Fibroblast of skin of back (primary cell): ENCODE measurements at regions not wholly inside any gene's neighbourhood (a gene's known extent, or its start where the extent isn't known, plus 50 kb on each side); places are given as distances from the start of the nearest gene placed in this dataset.
"Not testable (repeated sequence)": the region's sequence is repeated elsewhere in the genome, so short reads cannot be mapped to it uniquely, and the experiment has no call there.

Experiments used
- DNase-seq: peaks from one replicate; pipeline ENCODE4 v3.0.0-alpha.2; 2013

GRCh38 chr10:30560326-30560725 lies 69.2 kb downstream of the LYZL2 start:
- DNase-seq: no peak

DNA sequence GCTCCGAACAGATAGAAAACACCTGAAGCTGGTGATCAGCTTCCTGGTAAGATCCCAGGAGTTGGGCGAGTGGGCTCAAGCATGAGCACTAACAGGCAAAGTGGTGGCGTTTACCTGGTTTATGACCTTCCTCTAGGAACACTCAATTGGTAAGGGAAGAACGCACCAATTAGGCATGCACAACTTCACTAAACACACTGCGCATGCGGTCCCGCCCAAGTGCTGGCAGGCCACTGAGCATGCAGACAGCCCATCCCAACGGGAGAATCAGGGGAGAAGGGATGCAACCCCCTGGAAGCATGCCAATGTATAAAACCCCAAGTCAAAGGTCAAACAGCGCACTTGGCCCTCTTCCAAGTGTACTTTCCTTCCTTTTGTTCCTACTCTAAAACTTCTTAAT lies 70.4 kb downstream of the LYZL2 start:
- DNase-seq: no peak

DNA sequence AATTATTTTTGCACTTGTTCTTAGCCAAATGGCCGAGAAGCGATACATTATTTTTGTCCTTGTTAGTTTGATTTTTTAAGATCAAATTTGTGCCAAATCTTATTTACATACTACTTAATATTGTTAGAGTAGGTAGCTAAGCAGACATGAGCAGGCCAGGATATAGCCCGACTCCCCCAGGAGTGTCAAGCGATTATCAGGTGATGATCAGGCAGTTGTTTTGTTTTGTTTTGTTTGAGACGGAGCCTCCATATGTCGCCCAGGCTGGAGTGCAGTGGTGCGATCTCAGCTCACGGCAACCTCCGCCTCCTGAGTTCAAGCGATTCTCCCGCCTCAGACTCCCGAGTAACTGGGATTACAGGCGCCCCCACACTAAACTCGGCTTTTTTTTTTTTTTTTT lies 71.1 kb downstream of the LYZL2 start:
- no peak for DNase-seq

DNA sequence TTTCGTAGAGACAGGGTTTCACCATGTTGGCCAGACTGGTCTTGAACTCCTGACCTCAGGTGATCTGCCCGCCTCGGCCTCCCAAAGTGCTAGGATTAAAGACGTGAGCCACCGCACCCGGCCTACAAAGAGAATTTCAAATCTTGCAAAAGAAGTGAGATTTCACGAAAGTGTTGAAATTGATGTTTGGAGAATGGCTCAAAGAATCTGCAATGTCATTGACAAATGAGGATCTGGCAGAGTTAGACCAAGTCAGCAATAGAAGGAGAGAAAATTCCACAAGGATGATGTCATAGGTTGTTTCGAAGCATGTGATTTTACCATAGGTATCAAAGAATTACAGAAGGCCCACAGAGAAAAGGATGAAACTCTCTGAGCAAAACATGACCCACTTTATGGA lies 71.7 kb downstream of the LYZL2 start:
- DNase-seq: peak; percentile 39

DNA sequence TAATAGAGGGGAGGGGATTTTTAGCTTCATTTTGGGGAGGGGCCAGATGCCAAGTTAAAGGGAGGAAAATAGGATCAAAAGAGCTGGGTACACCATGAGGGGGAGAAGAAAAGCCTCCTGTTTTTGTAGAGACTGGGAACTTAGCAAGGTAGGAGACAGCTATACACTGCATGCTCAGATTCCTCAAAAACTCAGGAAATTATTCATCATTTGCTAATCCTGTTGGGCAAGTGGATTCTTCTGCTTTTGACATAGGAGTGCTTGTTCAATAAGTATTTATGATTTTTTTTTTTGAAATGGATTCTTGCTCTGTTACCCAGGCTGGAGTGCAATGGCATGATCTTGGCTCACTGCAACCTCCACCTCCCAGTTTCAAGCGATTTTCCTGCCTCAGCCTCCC lies 73.4 kb downstream of the LYZL2 start:
- DNase-seq: no peak

DNA sequence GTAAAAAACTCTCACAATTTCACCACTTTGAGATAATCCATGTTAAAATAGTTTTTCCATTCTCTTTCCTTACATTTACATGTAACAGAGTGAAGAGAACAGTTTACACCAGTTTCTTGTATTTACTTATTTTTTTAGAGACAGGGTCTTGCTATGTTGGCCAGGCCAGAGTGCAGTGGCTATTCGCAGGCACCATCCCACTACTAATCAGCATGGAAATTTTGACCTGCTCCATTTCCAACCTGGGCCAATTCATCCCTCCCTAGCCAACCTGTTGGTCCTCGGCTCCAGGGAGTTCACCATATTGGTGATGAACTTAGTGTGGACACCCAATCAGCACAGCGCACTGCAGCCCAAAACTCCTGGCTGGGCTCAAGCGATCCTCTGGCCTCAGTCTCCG lies 74.1 kb downstream of the LYZL2 start:
- no peak for DNase-seq

GRCh38 chr10:30554440-30554825 lies 75.1 kb downstream of the LYZL2 start:
- no peak for DNase-seq

- DNase-seq: peak; percentile 26
Observed at GRCh38 chr10:30553626-30554439, 75.7 kb downstream of the LYZL2 start.

- no peak for DNase-seq
Observed at GRCh38 chr10:30553018-30553625, 76.4 kb downstream of the LYZL2 start.

DNA sequence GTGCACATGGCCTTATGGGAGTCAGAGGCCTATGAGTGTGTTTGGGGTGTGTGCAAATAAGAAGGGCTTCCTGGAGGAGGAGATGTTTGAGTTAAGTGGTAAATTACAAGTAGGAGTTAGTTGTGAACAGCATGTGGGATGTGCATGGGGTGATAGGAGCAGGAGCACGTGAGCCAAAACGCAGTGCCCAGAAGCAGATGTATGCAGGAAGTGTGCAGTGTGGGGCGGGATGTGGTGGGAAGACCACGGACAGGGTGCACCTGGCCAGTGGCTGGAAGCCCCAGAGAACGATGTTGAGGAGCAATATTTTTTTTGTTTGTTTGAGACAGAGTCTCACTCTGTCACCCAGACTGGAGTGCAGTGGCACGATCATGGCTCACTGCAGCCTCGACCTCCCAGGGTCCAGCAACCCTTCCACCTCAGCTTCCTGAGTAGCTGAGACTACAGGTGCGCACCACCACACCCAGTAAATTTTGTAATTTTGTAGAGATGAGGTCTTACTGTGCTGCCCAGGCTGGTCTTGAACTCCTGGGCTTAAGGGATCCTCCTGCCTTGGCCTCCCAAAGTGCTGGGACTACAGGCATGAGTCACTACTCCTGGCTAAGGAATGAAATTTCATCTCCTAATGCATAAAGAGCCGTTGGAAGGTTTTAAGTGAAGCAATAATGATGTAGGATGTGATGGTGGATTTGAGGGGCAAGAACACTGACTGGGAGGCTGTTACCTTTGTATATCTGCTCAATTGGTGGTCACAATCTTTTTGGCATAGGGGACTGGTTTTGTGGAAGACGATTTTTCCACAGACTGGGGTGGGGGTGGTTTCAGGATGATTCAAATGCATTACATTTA lies 78.4 kb downstream of the LYZL2 start:
- DNase-seq: no peak

DNA sequence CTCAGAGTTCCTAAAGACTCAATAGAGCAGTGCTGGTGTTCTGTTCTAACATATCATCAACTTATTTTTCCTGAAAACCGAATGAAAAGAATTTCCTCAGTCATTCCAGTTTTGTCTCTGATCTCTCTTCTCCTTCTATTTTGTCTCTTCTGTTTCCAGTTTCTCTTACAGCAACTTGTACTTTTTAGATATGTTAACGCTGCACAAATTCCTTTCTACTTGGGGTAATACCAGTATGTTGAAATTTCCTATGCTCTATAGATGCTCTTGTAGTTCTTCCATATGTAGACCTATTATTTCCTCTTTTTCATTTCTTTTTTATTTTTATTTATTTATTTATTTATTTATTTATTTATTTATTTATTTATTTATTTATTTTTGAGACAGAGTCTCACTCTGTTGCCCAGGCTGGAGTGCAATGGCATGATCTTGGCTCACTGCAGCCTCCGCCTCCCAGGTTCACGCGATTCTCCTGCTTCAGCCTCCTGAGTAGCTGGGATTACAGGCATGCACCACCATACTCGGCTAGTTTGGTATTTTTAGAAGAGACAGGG lies 80.3 kb downstream of the LYZL2 start:
- not testable (repeated sequence) for DNase-seq

DNA sequence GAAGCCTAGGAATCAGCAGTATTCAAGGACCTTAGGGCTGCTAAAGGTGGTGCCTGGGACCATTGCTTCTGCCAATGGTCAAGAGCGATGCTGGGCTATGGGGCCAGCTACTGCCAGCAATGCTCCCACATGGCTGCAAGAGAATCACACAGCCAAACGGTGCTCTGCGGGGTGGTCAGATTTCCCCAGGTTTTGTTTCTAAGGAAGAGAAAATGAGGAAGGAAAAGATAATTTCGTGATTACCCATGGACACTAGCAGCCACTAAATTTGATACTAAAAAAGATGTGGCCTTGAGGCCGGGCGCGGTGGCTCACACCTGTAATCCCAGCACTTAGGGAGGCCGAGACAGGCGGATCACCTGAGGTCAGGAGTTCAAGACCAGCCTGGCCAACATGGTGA lies 83.0 kb downstream of the LYZL2 start:
- no peak for DNase-seq

DNA sequence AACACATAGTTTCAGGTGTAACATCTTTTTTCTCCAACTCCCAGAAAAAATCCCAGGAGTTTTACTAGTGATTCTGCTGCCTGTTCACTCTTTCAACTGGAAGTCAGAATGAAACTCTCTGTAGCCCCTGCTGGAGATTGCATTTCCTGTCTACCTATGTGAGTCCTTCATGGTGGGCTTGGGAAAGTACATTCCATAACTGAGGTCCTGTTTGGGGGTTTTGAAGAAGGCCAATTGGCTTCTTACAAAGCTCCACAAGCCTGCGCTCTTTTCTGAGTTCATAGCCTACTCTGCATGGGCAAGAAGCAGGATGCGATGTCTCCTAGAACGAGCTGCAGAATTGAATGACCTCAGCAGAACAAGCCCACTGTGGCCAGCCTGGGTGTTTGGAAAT lies 86.7 kb downstream of the LYZL2 start:
- DNase-seq: no peak

DNA sequence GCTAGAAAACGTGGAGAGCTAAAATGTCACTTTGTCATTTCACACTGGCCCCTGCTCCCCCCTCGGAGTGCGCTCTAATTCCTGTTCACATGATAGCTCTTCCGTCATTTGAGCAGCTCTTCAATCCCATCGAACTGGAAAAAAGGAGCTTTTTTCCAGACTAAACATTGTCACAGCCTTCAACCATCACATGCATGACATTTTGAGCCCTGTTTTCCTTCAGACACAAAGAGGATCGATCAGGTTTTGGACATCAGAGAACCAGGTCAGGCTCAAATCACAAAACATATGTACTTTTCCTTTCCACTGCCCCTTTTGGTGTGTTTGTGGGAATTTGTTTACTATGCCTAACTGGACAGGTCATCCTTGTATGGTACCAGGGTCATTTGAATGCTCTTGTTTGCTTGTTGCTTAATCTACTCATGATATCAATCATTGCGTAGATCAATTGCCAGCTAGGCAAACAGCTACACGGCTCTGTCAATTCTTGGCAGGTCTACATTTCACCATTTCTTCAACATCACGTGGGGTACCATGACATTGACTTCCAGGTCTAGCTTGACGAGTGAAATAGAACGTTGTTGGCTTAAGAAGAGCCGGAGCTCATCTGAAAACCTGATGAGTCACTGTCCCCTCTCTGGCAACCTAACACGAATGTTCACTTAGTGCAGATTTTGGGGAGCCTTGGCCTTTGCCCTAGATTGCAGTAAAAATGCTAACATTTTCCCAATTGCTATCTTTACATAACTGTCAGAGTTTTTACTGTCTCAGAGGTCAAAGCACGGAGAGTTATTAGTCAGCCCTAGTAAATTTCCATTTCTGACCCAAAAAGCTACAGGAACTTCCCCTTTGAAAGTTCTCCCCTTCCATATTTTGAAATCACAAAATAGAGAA lies 87.3 kb downstream of the LYZL2 start:
- DNase-seq: no peak

GRCh38 chr10:30540276-30540675 lies 89.3 kb downstream of the LYZL2 start:
- DNase-seq: peak; percentile 10

DNA sequence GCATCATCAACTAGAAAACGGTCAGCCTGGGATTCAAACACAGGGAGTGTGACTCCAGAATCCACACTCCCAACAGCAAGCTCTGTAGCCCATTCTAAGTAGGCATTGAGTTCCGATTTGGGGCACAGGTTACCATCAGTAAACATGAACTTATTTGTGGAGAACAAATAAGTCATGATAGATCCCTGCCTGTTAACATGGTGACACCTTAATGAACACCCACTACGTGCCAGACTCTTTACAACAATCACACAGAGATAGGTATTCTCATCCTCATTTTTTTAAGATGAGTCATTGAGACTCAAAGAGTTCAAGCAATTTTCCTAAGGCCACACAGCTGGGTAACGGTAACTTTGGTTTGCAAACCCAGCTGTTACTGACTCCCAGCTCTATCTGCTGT lies 91.5 kb downstream of the LYZL2 start:
- peak; percentile 52 for DNase-seq

GRCh38 chr10:30537586-30537985 lies 92.0 kb downstream of the LYZL2 start:
- no peak for DNase-seq

GRCh38 chr10:30537158-30537557 lies 92.4 kb downstream of the LYZL2 start:
- not testable (repeated sequence) for DNase-seq

DNA sequence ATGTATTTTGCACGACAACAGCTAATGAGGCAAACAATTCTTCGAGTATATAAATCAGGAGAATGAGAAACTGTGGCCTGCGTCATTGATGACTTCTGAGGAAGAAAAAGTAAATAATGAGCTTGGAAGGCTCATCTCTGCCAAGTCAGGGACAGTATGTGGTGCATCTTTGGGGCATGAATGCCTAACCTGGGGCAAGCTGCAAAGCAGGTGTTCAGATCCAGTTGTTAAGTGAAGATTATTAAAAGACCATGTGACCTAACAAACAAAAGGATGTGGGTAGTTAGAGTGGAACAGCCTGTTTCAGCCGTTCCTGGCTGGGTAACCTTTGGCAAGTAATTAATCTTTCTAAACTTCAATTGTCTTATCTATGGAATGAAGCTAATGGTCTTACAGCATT lies 93.0 kb downstream of the LYZL2 start:
- no peak for DNase-seq

GRCh38 chr10:30535677-30536076 lies 93.9 kb downstream of the LYZL2 start:
- no peak for DNase-seq

GRCh38 chr10:30534465-30535144 lies 94.9 kb downstream of the LYZL2 start:
- DNase-seq: peak; percentile 68
